ENCODE measurements at regions not wholly inside any gene's neighbourhood (a gene's known extent, or its start where the extent isn't known, plus 50 kb on each side); places are given as distances from the start of the nearest gene placed in this dataset.

DNA sequence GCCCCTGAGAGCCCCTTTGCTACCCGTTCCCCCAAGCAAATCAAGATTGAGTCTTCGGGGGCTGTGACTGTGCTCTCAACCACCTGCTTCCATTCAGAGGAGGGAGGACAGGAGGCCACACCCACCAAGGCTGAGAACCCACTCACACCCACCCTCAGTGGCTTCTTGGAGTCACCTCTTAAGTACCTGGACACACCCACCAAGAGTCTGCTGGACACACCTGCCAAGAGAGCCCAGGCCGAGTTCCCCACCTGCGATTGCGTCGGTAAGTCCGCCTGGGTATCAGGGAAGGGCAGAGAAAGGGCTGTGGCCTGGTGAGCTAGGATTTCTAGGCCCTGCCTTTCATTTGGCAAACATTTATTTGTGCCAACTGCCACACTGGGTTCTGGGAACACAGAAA, 63.4 kb downstream of the TET3 start:
- TF ChIP-seq POLR2AphosphoS5 (IDR thresholded peaks at IDR 0.05; ENCODE audit: low read depth, low read length), result no peak
- TF ChIP-seq POLR2A (IDR thresholded peaks at IDR 0.05; ENCODE audit: low read depth, low read length), result no peak
- TF ChIP-seq TAF1 (IDR thresholded peaks at IDR 0.05; ENCODE audit: low read depth, low read length), result no peak
- no peak for TF ChIP-seq SPI1 (IDR thresholded peaks at IDR 0.05; ENCODE audit: low read depth, low read length)
